ENCODE measurements at regions not wholly inside any gene's neighbourhood (a gene's known extent, or its start where the extent isn't known, plus 50 kb on each side); places are given as distances from the start of the nearest gene placed in this dataset.
"Not testable (repeated sequence)": the region's sequence is repeated elsewhere in the genome, so short reads cannot be mapped to it uniquely, and the experiment has no call there.

DNA sequence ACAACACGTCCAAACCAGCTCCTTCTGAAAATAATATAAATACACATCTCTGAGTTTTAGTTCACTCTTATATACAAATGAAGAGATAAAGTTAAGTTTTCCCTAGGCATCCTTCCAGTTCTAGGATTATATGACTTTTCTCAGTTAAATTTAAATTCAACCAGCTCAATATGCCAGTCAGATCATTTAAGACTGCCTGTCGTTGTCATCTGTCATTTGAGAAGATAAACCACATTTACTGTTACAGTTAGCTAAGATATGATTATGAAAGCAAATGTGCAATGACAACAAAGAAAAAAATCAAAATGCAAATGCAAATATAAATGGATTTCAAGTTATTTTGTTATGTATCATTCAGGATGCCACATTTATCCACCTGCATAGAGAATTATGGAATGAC, 671.7 kb upstream of the GOT2 start:
- DNase-seq (ENCODE audit: low spot score), result no peak

DNA sequence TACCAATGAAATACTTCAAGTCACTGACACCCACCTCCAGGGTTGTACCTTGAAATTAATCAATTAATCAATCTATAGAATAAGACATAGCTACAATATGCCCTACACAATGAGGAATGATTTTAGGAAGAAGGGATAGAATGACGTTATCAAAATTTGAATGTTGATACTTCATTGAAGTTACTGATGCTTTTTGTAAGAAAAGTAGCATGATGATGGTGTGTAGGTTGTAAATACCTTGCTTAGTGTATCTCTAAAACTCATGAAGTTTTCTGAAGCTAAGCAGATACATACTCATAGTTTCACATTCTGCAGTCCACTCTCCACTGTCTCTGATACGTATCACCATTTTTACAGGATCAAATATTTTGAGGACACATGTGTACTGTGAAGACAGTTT, 670.4 kb upstream of the GOT2 start:
- no peak for DNase-seq (ENCODE audit: low spot score)

DNA sequence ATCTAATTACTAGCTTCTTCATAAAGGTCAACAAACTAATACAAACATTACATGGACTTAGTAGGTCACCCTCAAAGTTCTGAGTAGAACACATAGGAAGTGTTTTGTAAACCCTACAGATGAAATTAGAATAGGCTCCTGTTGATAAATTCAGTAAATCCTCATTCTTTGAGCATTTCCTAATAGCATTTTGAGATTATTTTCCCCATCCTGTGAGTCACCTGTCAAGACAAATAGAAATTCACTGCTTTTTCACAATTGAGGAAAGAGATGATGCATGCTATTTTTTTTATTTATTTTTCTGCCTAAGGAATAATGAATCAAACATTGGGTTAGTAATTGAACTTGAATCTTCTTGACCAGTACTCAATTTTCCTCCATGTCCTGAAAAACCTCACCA, 666.7 kb upstream of the GOT2 start:
- no peak for DNase-seq (ENCODE audit: low spot score)

DNA sequence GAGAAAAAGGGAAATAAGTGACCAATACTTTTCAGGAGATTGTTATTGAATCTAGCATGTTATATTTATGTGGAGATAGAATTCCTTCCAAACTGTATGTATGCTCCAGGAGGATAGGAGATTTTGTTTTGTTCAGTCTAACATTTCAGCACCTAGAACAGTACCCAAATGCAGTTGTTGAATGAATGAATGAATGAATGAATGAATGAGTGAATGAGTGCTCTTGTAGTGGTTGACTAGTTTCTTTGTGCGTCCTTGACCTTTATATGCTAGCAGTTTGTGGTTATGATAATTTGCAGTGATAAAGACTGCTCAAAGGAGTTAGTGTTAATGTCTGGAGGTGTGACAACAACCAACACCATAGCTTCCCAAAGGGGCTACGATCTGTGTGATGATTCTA, 663.5 kb upstream of the GOT2 start:
- no peak for DNase-seq (ENCODE audit: low spot score)

DNA sequence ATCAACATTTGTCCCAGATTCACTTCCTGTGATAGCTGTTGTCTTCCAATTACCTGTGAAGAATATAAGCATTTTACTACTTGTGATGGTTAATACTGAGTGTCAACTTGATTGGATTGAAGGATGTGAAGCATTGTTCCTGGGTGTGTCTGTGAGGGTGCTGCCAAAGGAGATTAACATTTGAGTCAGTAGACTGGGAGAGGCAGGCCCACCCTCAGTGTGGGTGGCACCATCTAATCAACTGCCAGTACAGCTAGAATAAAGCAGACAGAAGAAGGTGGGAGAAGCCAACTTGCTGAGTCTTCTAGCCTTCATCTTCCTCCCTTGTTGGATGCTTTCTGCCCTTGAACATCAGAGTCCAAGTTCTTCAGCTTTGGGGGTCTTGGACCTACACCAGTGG, 660.4 kb upstream of the GOT2 start:
- DNase-seq (ENCODE audit: low spot score), result no peak

DNA sequence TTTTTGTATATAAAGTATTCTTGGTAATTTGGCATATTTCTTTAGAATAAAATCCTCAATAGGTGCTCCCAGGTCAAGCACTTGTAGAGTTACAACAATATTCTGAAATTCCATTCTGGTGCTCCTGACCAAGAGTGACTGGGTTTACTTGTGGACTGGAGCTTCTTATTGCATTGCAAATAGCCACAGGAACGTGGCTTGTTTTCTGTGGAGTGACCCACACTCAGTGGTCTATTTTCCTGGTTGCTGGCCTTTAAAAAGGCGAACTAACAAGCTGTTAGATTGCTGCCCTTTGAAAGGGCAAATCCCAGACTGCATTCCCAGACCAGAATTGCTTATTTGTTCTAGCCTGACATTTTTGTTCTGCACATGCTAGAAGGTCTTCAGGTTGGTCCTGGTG, 658.8 kb upstream of the GOT2 start:
- DNase-seq (ENCODE audit: low spot score), result no peak

DNA sequence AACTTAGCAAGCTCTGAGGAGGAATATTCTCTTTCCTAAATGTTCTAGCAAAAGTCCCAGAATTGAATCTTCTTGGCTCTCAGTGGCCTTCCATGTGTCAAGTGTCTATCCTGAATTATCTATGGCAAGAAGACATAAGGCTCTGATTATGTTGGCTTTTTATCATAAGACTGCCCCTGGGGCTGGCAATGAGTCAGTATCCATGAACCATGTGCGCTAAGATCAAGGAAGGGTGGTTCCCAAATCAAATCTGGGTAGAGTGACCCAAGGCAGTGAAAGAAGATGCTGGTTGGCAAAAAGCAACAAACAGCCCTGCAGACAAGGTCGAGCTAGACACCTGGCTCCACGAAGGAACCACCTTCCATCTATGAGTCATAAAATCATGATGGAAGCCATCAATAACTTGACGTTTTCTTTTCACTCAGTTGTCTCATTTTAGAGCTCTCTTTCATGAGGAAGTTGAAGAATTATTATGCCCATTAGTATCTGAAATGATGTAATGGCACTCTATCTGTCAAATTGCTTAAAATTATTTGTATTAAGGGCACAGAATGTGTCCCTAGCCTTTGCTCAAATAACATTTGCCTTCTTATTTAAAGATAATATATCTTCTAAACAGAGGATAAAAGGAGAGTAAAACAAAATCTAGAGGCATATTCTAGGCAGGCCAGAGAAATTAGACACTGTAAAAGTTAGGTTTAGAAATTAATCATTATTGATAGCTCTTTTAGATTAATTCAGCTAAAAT, 657.7 kb upstream of the GOT2 start:
- DNase-seq (ENCODE audit: low spot score), result no peak

DNA sequence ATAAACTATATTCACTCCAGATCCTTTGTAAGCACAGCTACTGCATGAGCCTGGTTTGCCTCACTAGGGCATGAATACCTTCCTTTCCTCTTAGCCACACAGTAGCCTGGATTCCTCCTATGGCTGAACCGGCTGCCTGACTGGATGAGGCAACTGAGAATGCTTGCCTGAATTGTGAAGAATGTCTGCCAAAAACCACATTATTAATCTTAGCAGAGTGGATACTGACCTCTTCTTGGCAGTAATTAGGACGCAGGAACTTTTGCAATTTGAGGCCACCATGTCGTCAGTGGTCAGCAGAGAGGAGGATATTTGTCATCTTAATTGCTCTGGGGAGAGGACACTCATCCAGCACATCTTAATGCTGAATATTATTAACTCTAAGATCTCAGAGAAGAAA, 651.8 kb upstream of the GOT2 start:
- DNase-seq (ENCODE audit: low spot score), result peak; percentile 90

DNA sequence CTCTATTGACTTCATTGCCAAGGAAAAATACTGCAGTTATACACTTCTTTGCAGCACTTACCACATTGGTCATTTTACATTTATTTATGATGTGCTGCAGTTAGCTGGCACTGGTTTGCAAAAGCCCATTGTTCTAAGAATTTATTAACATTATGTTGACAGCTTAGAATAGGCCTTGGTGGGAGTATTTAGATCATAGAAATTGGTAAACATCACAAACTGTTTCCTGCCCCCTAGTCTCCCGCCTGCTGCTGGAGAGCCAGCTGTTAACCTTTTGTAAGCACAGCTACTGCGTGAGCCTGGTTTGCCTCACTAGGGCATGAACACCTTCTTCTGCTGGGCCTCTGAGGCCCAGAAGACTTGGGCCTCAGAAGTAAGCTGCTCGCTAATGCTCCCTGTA, 651.4 kb upstream of the GOT2 start:
- DNase-seq (ENCODE audit: low spot score), result no peak

DNA sequence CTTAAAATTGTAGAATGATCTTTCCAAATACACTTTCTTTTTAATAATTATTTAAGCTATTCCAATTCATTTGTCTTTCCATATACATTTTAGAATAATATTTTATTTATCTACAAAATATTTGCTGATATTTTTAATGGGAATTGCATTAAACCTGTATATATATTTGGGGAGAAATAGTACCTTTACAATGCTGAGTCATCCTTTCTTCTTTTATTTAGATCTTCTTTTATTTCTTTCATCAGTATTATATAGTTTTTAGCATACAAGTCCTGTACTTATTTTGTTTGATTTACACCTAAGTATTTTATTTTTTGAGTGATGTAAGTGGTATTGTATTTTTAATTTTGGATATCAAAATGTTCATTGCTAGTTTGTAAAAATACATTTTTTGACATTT, 639.5 kb upstream of the GOT2 start:
- no peak for DNase-seq (ENCODE audit: low spot score)

DNA sequence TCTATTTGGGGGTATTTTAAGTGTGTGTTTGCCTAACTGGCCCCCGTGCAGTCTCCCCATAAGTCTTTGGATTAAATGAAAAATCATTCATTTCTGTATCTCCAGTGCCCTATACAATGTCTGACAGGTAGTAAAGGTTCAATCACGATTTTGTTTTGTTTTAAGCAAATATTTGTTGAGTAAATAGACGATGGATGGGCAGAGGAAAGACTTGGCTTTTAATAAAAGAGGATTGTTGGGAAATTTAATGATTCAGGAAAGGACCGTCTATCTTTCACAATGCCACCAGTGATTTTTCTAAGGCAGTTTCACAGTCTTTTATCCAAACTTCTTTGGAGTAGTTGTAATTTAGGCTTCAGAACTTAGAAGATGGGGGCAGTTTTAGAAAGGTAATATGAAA, 636.6 kb upstream of the GOT2 start:
- no peak for DNase-seq (ENCODE audit: low spot score)

DNA sequence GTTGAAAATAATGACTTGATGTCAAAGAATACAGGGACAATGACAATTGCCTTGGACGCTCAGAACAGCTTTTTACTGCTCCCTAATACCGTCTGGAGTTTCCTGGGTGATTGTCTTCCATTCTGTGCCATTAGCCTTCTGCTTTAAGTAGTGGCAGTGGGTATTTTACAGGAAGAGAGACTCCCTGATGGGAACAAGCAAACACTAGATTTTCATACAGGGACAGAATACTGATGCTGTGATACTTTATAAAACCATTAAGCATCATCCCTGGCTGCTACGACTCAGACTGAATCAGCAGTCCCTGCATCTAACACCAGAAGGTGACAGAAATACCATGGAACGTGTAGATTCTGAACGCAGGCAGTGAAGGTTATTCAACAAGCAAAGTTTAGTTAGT, 635.4 kb upstream of the GOT2 start:
- DNase-seq (ENCODE audit: low spot score), result no peak

DNA sequence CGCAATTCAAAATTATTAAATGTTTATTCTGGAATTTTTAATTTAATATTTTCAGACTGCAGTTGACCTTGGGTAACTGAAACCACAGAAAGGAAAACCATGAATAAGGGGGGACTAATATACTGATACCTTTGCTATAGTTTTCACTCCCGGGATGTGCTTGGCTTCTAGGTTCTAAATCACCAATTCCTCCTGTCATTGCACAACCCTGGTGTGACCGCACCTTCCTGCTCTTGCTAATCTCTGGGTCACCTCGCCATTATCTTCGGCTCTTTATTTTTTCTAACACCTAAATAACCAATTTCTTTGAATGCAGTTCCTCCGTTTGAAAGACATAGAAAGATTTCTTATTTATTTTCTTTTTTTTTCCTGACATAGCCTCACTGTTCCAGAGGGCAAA, 634.5 kb upstream of the GOT2 start:
- DNase-seq (ENCODE audit: low spot score), result no peak

DNA sequence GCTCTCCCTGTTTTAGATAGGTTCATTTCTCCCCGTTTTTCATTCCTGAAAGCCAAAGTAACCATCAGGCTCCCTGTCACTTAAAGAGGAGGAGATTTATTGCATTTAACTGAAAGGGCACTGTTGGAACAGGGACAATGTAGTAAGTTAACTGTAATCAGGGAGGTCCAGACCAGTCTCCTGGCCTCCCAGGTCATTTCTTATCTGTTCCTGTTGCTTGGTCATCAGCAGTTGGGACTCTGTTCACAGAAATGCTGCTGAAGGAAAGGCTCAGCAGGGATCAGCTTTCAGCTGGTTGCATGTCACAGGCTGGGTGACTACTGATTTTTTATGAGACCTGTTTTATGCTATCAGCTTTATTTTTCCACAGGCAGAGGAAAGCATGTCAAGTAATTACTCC, 622.6 kb upstream of the GOT2 start:
- DNase-seq (ENCODE audit: low spot score), result no peak

DNA sequence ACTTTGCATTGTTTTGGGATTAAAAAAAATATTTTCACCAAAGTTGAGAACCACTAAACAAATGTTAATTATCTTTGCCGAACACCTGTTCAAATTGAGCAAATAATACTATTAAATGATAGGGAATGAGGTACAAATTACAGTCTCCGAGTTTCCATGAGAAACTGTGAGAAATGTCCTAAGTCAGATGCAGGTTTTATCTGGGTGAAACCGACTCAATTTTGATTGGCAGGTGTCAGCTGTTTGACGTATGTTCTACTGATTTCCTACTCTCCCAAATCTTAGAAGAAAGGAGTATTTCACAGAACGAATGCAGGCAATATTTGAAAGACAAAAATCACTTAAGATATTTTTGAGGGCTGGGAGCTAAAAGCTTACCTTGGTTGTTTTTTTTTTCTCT, 622.0 kb upstream of the GOT2 start:
- DNase-seq (ENCODE audit: low spot score), result no peak

DNA sequence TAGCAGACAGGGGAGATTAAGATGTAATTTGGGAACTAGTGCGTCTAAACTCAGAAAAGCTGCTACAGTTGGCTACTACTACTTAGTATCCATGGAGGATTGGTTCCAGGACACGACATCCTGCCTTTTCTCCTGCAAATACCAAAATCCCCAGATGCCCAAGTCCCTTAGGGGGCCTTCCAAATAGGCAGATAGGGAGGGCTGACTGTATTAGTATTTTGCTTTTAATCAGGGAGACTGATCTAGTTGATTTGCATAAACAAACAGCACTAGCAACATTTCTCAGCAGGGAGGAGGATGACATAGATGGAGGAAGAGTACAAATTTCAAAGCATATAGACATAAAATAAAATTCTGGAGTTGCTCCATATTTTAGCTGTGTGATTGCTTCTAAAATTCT, 621.6 kb upstream of the GOT2 start:
- DNase-seq (ENCODE audit: low spot score), result no peak

DNA sequence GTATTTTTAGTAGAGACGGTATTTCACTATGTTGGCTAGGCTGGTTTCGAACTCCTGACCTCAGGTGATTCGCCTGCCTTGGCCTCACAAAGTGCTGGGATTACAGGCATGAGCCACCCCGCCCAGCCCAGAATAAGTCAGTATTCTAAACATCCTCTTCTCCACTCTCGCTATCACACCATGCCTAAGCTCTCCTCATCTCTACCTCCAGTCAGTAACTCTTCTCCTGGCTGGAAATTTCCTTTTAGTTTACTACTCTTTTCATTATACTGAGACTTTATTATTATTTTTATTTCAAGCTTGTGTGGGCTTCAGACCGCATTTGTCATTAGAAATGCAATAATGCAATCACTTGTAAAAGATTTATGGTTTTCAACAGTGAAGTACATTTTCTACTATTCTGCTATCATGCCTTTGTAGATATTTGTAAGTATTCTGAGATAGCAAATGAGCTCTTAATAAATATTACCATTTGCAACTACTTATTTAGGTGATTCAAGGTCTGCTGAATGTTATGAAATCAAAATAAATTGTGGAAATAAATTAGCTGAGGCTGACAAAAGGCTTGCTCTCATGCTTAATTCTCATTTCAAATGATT, 617.3 kb upstream of the GOT2 start:
- DNase-seq (ENCODE audit: low spot score), result no peak

DNA sequence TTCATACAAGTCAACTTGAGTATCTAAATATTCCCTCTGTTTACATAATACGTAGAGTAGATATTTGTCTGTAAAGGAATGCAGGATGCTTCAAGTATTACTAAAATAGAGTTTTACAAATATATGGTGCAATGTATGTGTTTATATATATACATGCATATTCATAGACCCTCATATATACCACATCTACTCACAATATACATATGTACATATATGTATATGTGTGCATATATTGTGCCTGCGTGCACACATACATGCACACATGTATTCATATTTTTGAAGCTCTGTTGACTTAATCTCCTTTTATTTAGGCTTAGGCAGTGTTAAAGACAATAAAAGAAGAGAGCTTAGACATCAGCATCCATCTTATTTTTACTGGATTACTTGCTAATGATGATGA, 616.6 kb upstream of the GOT2 start:
- no peak for DNase-seq (ENCODE audit: low spot score)

DNA sequence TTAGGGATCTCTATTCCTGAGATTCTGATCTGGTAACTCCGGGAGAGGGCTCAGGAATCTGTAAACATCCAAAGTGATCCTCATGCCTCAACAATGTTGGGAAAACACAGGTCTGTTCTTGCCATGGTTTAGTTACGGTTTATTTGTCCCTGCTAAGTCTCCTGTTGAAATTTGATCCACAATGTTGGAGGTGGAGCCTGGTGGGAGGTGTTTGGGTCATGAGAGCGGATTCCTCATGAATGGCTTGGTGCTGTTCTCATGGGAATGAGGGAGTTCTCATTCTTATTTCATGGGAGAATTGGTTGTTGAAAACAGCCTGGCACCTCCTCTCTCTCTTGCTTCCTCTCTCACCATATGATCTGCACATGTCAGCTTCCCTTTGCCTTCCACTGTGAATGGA, 608.6 kb upstream of the GOT2 start:
- no peak for DNase-seq (ENCODE audit: low spot score)

DNA sequence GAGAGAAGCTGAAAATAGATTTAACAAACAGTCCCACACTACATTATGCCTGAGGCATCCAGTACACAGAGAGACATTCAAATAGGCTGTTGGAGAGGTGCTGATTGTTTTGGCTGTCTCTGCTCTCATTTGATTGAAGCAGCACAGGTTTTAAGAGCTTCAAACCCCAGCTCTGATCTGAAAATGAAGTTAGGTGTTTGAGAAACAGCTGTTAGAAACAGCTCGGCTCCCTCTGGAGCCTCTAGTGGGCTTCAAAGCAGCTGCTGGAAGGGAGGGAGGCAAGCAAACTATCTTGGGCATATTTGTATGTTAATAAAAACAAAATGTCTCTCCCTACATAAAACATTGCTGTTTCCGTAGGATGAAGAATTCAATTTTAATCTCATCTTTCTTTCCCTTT, 607.3 kb upstream of the GOT2 start:
- no peak for DNase-seq (ENCODE audit: low spot score)

DNA sequence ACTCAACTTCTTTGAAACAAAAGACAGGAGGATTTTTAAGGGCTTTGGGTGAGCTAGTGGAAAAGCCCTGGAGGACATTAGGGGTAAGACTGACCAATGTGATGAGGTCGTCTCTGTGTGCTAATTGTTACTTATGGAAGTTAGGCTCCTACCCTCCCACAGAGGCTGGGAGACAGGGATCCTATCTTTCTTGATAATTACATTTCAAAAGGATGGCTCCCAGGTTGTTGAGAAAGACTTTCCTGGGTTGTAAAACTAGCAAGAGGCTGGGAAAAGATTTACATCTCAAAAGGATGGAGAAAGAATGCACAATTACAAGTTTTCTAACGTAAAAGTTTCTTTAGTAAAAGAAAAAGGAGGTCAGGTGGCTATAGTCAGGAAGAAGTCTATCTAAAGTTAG, 605.8 kb upstream of the GOT2 start:
- no peak for DNase-seq (ENCODE audit: low spot score)

DNA sequence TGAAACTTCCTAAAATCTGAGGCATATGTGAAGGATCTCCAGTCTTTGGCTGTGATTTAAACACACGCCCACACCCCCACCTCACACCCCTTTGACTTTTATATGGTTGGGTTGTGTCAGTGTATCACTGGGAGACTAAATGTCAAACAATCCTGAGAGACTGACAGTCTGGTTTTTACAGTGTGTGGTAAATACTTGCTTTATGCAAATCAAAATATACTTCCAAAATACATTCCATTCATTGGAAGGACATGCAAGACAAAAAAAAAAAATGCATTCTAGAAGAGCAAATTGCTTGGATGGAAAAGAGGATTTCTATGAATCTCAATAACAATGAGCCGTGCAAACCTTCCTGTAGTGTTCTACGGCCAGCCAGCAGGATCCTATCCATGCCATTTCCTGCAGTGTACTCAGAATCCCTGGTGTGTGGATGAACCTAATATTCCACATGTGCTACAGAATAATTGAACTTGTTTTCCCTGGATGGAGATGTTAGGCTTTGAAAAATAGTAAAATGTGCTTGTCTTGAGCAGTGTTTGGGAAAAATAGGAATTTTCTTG, 602.1 kb upstream of the GOT2 start:
- no peak for DNase-seq (ENCODE audit: low spot score)

DNA sequence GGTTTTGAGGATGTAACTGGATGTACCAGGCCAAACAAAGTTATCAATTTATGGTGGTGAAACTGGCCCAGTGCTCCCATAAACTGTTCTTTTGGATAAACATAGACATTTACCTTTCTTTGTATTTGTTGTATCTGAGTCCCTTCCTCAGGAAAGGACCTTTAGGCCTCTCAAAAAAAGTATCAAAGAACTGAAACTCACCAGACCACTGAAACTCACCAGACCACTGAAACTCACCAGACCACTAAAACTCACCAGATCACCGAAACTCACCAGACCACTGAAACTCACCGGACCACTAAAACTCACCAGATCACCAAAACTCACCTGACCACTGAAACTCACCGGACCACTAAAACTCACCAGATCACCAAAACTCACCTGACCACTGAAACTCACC, 597.6 kb upstream of the GOT2 start:
- DNase-seq (ENCODE audit: low spot score), result not testable (repeated sequence)

Data from AG08395 (cell line).